Activated CD4-positive, alpha-beta T cell treated with anti-CD3 and anti-CD28 coated beads for 4 hours (primary cell): ENCODE measurements at regions not wholly inside any gene's neighbourhood (a gene's known extent, or its start where the extent isn't known, plus 50 kb on each side); places are given as distances from the start of the nearest gene placed in this dataset.

Source experiments
- DNase-seq, 2 donors: peaks; one replicate each; pipeline ENCODE4 v3.0.0-alpha.2; 2020

- no peak for DNase-seq
Observed at GRCh38 chr12:45590646-45591045, 138.9 kb upstream of the ARID2 start.

GRCh38 chr12:45591635-45592034 is 137.9 kb upstream of the ARID2 start:
- DNase-seq, result no peak

- no peak for DNase-seq
Observed at GRCh38 chr12:45596366-45596765, 133.1 kb upstream of the ARID2 start.

- DNase-seq, result no peak
Observed at GRCh38 chr12:45598336-45598735, 131.2 kb upstream of the ARID2 start.

- no peak for DNase-seq
Observed at GRCh38 chr12:45598761-45599160, 130.7 kb upstream of the ARID2 start.

- no peak for DNase-seq
Observed at GRCh38 chr12:45599196-45599595, 130.3 kb upstream of the ARID2 start.

GRCh38 chr12:45601390-45601789 is 128.1 kb upstream of the ARID2 start:
- no peak for DNase-seq

- DNase-seq, result no peak
Observed at GRCh38 chr12:45601888-45602287, 127.6 kb upstream of the ARID2 start.

- DNase-seq, result no peak
Observed at GRCh38 chr12:45605624-45606023, 123.9 kb upstream of the ARID2 start.

- no peak for DNase-seq
Observed at GRCh38 chr12:45611061-45611460, 118.4 kb upstream of the ARID2 start.

- DNase-seq, result no peak
Observed at GRCh38 chr12:45611495-45611894, 118.0 kb upstream of the ARID2 start.

- no peak for DNase-seq
Observed at GRCh38 chr12:45612044-45612794, 117.3 kb upstream of the ARID2 start.

GRCh38 chr12:45613296-45613695 is 116.2 kb upstream of the ARID2 start:
- no peak for DNase-seq

GRCh38 chr12:45613855-45614254 is 115.7 kb upstream of the ARID2 start:
- no peak for DNase-seq

GRCh38 chr12:45615268-45615667 is 114.2 kb upstream of the ARID2 start:
- no peak for DNase-seq

- DNase-seq, result no peak
Observed at GRCh38 chr12:45619736-45620135, 109.8 kb upstream of the ARID2 start.

GRCh38 chr12:45621703-45622102 is 107.8 kb upstream of the ARID2 start:
- DNase-seq, result no peak

GRCh38 chr12:45622210-45622937 is 107.1 kb upstream of the ARID2 start:
- no peak for DNase-seq

GRCh38 chr12:45623221-45623620 is 106.3 kb upstream of the ARID2 start:
- DNase-seq, result no peak

- no peak for DNase-seq
Observed at GRCh38 chr12:45623940-45624339, 105.6 kb upstream of the ARID2 start.

- no peak for DNase-seq
Observed at GRCh38 chr12:45626965-45627364, 102.5 kb upstream of the ARID2 start.

- DNase-seq, result no peak
Observed at GRCh38 chr12:45627407-45628069, 102.0 kb upstream of the ARID2 start.

GRCh38 chr12:45629292-45629691 is 100.2 kb upstream of the ARID2 start:
- no peak for DNase-seq

GRCh38 chr12:45633733-45634132 is 95.8 kb upstream of the ARID2 start:
- no peak for DNase-seq
